ENCODE measurements at regions not wholly inside any gene's neighbourhood (a gene's known extent, or its start where the extent isn't known, plus 50 kb on each side); places are given as distances from the start of the nearest gene placed in this dataset.

- FAIRE-seq (no peak), DNase-seq (ENCODE audit: insufficient read length, low spot score) (no peak)
Observed at GRCh38 chr7:25358926-25359325, 130.6 kb upstream of the NPVF start.

- FAIRE-seq (no peak), DNase-seq (ENCODE audit: insufficient read length, low spot score) (no peak)
Observed at GRCh38 chr7:25359471-25360059, 131.3 kb upstream of the NPVF start.

DNA sequence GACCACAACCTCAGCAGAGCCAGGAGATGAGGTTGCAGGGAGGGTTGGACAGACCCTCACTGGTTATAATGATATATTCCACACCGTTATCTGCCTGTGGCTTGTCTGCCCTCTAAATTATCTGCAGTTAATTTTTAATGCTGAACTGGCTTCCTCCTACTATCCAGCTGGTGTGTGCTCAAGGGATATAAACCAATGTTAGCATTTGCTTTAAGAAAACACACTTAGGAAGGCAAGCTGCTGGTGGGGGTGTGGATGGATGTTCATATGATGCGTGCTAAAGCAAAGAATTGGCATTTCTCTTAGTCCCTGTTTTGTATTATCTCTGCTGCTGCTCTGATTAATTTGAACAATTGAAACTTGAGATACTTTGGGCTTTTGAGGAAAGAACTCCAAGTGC lies 132.2 kb upstream of the NPVF start:
- no peak for DNase-seq (ENCODE audit: insufficient read length, low spot score)
- FAIRE-seq, result no peak

DNA sequence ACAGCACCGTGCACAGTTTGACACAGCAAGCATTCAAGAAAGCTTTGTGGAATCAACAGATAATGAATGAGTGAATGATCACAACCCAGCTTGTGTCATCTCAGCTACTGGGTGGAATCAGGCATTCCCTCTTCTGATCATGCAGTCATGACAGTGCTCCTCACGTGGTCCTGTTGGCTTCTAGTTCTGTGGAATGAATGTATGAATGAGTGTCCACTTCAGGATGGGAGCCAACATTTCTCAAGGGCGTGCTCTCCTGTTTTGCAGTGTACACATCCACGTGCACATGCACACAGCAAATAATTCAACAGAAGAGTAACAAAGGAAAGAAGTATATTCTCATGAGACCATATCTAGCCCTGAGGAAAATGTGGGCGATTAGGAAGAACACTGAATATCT lies 133.1 kb upstream of the NPVF start:
- no peak for DNase-seq (ENCODE audit: insufficient read length, low spot score)
- FAIRE-seq, result peak; percentile 52

- FAIRE-seq (no peak), DNase-seq (ENCODE audit: insufficient read length, low spot score) (no peak)
Observed at GRCh38 chr7:25361863-25362262, 133.6 kb upstream of the NPVF start.

- FAIRE-seq (no peak), DNase-seq (ENCODE audit: insufficient read length, low spot score) (no peak)
Observed at GRCh38 chr7:25368599-25369201, 140.4 kb upstream of the NPVF start.

DNA sequence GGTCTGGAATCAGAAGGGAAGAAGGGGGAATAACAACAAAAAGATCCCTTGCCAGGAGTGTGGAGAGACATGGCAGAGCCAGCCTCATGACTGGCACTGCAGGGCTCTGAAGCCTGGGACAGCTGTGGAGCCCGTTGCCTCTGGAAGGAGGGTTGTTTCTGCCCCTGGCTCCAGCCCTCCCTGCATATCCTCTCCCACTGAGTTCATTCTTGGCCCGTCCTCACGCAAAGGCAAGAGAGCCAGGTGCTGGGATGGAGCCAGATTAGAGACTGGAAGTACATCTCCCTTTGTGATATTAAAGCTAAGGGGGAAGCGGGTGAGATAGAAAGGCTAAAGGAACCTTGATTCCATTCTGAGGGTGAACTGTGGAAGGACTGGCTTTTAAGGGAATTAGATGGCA lies 141.5 kb upstream of the NPVF start:
- DNase-seq (ENCODE audit: insufficient read length, low spot score), result no peak

GRCh38 chr7:25371972-25372371 lies 143.7 kb upstream of the NPVF start:
- FAIRE-seq, result no peak
- no peak for DNase-seq (ENCODE audit: insufficient read length, low spot score)

More for the DNA sequence above, 141.5 kb upstream of the NPVF start:
- no peak for FAIRE-seq

DNA sequence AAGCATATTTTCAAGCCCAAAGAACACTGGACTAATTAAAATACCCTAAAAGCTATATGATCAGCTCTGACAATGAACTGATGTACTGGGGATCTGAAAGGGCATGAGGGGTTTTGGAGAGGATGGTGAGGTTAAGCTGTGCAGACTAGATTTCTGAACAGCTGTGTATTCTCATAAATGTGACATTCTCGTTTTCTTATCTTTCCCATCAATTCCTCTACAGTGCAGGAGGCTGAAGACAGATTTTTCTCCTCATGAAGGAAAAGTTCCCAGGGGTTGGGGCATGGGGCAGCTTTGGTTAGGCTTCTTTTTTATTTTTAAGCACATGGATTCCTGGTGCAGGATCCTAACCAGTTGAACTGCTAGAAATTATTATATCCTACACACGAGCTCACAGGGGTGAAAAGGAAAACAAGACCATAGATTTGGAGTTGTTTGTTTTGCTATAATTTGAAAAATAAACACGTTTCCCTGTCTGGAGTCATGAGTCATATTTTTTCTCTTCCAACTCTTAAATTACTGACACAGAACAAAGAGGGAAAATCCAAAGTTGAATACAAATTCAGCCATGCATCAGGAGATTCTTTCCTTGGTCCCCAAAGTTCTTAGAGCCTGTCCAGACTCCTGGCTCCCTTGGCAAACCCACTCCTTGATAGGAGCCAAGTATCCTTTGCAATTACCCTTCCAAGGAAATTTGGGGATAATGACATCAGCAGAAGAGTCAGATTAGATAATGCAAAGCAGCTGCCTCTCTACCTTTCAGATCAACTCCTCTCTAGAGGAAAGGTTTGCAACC lies 147.7 kb upstream of the NPVF start:
- no peak for FAIRE-seq
- no peak for DNase-seq (ENCODE audit: insufficient read length, low spot score)

- no peak for DNase-seq (ENCODE audit: insufficient read length, low spot score)
- no peak for FAIRE-seq
Observed at GRCh38 chr7:25379351-25380300, 151.3 kb upstream of the NPVF start.

GRCh38 chr7:25381818-25382589 lies 153.7 kb upstream of the NPVF start:
- DNase-seq (ENCODE audit: insufficient read length, low spot score) (no peak), FAIRE-seq (no peak)

DNA sequence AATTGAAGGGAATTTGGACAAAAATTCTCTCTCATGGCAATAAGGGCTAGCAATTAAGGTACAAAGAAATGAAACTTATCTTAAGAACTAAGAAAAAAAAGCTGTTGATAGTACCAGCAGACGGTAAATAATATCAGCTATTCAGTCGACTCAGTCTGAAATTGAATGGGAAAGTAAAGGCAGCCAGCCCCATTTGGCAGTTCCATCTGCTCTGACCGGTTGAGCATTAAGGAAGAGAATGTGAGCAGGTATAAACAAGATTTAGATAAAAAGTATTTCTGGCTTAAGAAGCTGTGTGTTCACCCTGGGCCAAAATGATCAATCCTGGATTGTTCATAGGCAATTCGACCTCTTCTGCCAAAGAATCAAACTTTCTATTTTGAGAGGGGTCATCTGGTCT lies 154.6 kb upstream of the NPVF start:
- no peak for FAIRE-seq
- DNase-seq (ENCODE audit: insufficient read length, low spot score), result no peak

GRCh38 chr7:25383402-25383801 lies 155.1 kb upstream of the NPVF start:
- FAIRE-seq, result no peak
- DNase-seq (ENCODE audit: insufficient read length, low spot score), result no peak

DNA sequence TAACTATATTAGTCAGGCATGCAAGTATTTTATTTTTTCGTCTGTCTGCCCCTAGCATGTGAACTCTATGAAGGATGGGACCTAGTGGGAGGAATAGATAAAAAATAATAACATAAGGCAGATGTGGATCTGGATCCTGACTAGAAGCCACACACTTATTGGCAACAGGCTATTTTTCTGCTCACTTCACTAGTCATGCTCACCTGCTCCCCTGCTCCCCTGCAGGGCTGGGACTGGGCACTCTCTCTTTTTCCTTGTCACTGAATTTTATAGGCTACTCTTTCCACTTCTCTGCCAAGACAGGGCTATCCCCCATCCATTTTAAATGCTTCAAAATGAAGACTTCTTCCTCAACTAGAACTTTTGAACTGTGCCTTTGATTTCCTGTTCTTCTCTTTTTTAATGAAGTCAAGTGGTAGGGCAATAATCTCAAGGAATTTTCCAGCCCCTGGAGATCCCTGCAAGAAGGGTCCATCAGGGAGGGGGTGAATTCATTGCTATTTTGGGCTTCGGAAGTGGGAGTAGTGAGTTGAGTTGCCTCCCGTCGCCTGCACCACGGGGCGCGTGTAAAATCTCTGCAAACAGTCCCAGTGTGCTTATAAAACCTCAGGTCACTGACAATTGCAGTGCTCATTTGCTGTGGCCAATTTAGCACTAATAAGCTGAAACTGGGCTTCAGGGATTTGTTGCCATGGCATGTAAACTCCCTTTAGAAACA lies 156.7 kb upstream of the NPVF start:
- FAIRE-seq, result no peak

DNA sequence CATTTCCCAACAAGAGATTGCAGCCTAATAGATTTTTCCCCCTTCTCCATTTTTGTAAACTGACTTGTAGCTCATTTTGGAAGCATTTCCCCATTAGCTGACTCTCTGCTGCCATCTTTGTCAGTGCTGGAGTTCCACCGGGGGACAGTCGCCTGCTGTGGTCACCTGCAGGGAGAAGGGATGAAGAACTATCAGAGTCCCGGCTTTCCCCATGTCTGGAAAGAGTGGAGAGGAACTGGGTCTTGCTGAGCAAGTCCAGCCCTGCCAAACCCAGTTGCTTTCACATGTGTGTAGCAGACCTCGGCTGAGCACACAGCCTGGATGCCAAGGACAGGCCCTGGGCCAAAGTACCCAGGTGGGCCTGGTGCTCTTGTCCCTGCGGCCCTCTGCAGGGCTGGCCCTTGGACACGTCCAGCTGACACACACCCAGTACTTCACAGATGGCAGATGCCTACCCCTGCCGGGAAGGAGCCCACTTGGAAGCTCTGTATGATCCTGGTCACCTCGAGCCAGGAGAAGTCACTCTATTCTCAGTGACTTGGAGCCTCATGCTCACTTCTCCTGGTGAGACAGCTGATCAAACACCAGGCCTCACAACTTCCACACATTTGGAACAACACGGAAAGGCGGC lies 157.3 kb upstream of the NPVF start:
- DNase-seq (ENCODE audit: insufficient read length, low spot score) (no peak), FAIRE-seq (no peak)

More for the DNA sequence above, 156.7 kb upstream of the NPVF start:
- no peak for DNase-seq (ENCODE audit: insufficient read length, low spot score)

GRCh38 chr7:25386311-25386744 lies 158.0 kb upstream of the NPVF start:
- FAIRE-seq (no peak), DNase-seq (ENCODE audit: insufficient read length, low spot score) (no peak)

- DNase-seq (ENCODE audit: insufficient read length, low spot score) (no peak), FAIRE-seq (no peak)
Observed at GRCh38 chr7:25388681-25389080, 160.4 kb upstream of the NPVF start.

DNA sequence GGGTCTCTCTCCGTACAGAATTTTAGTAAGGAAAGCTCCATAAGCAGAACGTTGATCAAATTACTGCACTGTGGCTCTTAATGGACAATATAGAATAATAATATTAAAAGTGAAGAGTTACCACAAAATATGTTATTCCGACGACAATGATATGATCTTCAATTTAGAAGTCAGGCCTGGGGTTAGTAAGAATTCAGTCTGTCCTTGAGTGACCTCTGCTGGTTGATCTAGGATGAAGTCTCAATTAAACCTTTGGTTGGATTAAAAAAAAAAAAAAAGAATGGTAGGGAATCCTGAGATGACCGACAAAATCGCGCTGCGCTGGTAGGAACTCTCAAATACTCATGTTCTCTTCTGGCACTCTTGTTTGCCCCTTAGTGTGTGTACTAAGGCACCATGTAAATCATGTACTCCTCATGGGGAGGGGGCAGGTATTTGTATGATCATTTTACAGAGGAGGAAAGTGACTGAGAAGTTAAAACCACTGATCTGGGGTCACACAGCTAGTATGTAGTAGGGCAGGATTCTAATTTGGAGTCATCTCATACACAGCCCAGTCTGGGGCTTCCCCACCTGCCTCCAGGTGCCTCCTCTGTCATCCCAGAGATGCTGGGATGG lies 161.3 kb upstream of the NPVF start:
- no peak for FAIRE-seq
- DNase-seq (ENCODE audit: insufficient read length, low spot score), result peak; percentile 20

Data from HTR-8/SVneo (cell line).